Ovary (tissue), 7 donors: ENCODE measurements at regions not wholly inside any gene's neighbourhood (a gene's known extent, or its start where the extent isn't known, plus 50 kb on each side); places are given as distances from the start of the nearest gene placed in this dataset.

Source experiments
- DNase-seq, 5 donors: peaks; one replicate each; pipeline ENCODE4 v3.0.0-alpha.2; 2019 to 2020
- H3K27ac ChIP-seq, 2 donors: fragments of 200-600 bp; one replicate each; pipeline versions ENCODE4 v1.5.1 to v1.8.0; 2019 to 2022
- H3K27me3 ChIP-seq: fragments of 200-600 bp; one replicate; pipeline ENCODE4 v1.8.0; 2022
- H3K36me3 ChIP-seq: fragments of 200-600 bp; sonication (generic); one replicate; pipeline ENCODE4 v1.5.1; 2019
- H3K4me1 ChIP-seq: one replicate; pipeline ENCODE4 v1.8.1; 2013; ENCODE audit warnings: mild to moderate bottlenecking, moderate library complexity; ENCODE audit not compliant: insufficient read depth
- H3K4me3 ChIP-seq: fragments of 200-600 bp; sonication (generic); one replicate; pipeline ENCODE4 v1.5.1; 2017
- H3K9me3 ChIP-seq, 2 donors: fragments of 200-600 bp in 1 of 2; sonication (generic) in 1 of 2; one replicate each; pipeline versions ENCODE4 v1.5.1 to v1.8.1; 2013 to 2019; ENCODE audit warnings: mild to moderate bottlenecking in 1 of 2, moderate library complexity in 1 of 2
- CTCF ChIP-seq, 3 donors: fragments of 450-650 bp in 2 of 3; fragments of 200-600 bp in 1 of 3; IDR thresholded peaks; one replicate each; pipeline versions ENCODE4 v1.5.1 to v1.8.0; 2016 to 2022; ENCODE audit warnings: antibody characterized with exemption in 3 of 3, mild to moderate bottlenecking in 1 of 3
- EP300 ChIP-seq: sonication (generic); formaldehyde crosslinking; IDR thresholded peaks from one replicate; pipeline ENCODE4 v1.6.1; 2017; ENCODE audit warnings: antibody characterized with exemption
- POLR2A ChIP-seq: fragments of 450-650 bp; IDR thresholded peaks from one replicate; pipeline ENCODE4 v1.6.1; 2017; ENCODE audit warnings: antibody characterized with exemption, mild to moderate bottlenecking, moderate library complexity
- WGBS, 3 donors: extraction: QIAGEN DNeasy Blood & Tissue Kit in 1 of 3; methylation state at CpG; one replicate each; pipeline versions ENCODE4 v1.1.5 to v1.1.7; 2013 to 2017; 5-methylcytosine and 5-hydroxymethylcytosine counted together
- intact Hi-C, 4 donors: fragments of 100-400 bp; cut with DNase I; formaldehyde crosslinking; loops; one replicate each; pipeline versions ENCODE4 v1.11.0 to v1.15.1; 2022 to 2023
- donor health status: DM: no; HTN: no; CAD: no; lungs with moderate emphysema.
- donor health status: DM: no; HTN: no; CAD: no.
- donor health status: Bipolar disorder and iron deficiency.
- donor health status: DM: no; HTN: no; CAD: no.
- donor health status: DM: yes; HTN: yes; CAD: no.

GRCh38 chr5:54746777-54747398 is 229.3 kb downstream of the SNX18 start:
- H3K27ac ChIP-seq: no peak overlapping the region
- no peaks in the 10 kb centered on the region for H3K27me3 ChIP-seq
- no peaks in the 10 kb centered on the region for H3K9me3 ChIP-seq
- H3K4me1 ChIP-seq: peaks cover 4% of the 10 kb centered on the region
- WGBS, 3 donors: 96 to 97% (median 96%) methylated on average over 10 of the region's 10 CpGs
- no peak for DNase-seq
- no peak overlapping the region for H3K4me3 ChIP-seq
- TF ChIP-seq EP300 (no peak), CTCF (IDR thresholded peaks at IDR 0.05) (no peak), POLR2A (no peak)
- no peaks in the 10 kb centered on the region for H3K36me3 ChIP-seq
- intact Hi-C loops: no loop called here

- Histone ChIP-seq H3K27ac (peak overlapping the region in 1 of 2 donors; percentile 46), H3K9me3 (no peaks in the 10 kb centered on the region), H3K4me3 (no peak overlapping the region), H3K27me3 (no peaks in the 10 kb centered on the region), H3K4me1 (peaks cover 4% of the 10 kb centered on the region), H3K36me3 (no peaks in the 10 kb centered on the region)
- TF ChIP-seq EP300: no peak
- no peak for TF ChIP-seq POLR2A
- TF ChIP-seq CTCF (IDR thresholded peaks at IDR 0.05): no peak
- intact Hi-C loops: no loop called here
- WGBS, 3 donors: 87 to 90% (median 89%) methylated on average over 8 of the region's 8 CpGs
- DNase-seq: no peak
Measured at GRCh38 chr5:54746346-54746745, 228.8 kb downstream of the SNX18 start.

- peak overlapping the region in 1 of 2 donors; percentile 46 for H3K27ac ChIP-seq
- no peaks in the 10 kb centered on the region for H3K27me3 ChIP-seq
- intact Hi-C loops: no loop called here
- H3K36me3 ChIP-seq: no peaks in the 10 kb centered on the region
- 31 to 46% (median 32%) methylated on average over 5 of the region's 5 CpGs for WGBS, 3 donors
- peak; percentile 33 to 68 (median 38) for DNase-seq
- no peaks in the 10 kb centered on the region for H3K9me3 ChIP-seq
- no peak overlapping the region for H3K4me3 ChIP-seq
- TF ChIP-seq EP300 (no peak), CTCF (IDR thresholded peaks at IDR 0.05) (no peak), POLR2A (no peak)
- peaks cover 4% of the 10 kb centered on the region for H3K4me1 ChIP-seq
Measured at GRCh38 chr5:54745599-54745998, 228.0 kb downstream of the SNX18 start.

- H3K36me3 ChIP-seq: no peaks in the 10 kb centered on the region
- peaks cover 4% of the 10 kb centered on the region for H3K4me1 ChIP-seq
- H3K4me3 ChIP-seq: no peak overlapping the region
- TF ChIP-seq EP300: no peak
- no peak for TF ChIP-seq POLR2A
- TF ChIP-seq CTCF (IDR thresholded peaks at IDR 0.05): no peak
- 50 to 58% (median 57%) methylated on average over 8 of the region's 8 CpGs for WGBS, 3 donors
- H3K9me3 ChIP-seq: no peaks in the 10 kb centered on the region
- intact Hi-C loops: no loop called here
- peak in 2 of 5 donors; percentile 33 to 44 for DNase-seq
- H3K27me3 ChIP-seq: no peaks in the 10 kb centered on the region
- H3K27ac ChIP-seq: peak overlapping the region in 1 of 2 donors; percentile 59
Measured at GRCh38 chr5:54743997-54744788, 226.6 kb downstream of the SNX18 start.
